ENCODE measurements at regions not wholly inside any gene's neighbourhood (a gene's known extent, or its start where the extent isn't known, plus 50 kb on each side); places are given as distances from the start of the nearest gene placed in this dataset.

- DNase-seq: no peak
Observed at GRCh38 chr4:156643826-156644225, 327.8 kb downstream of the PDGFC start.

- DNase-seq: no peak
Observed at GRCh38 chr4:156642161-156642560, 329.4 kb downstream of the PDGFC start.

- no peak for DNase-seq
Observed at GRCh38 chr4:156638925-156639605, 332.5 kb downstream of the PDGFC start.

GRCh38 chr4:156638334-156638733 lies 333.3 kb downstream of the PDGFC start:
- no peak for DNase-seq

GRCh38 chr4:156636381-156636780 lies 335.2 kb downstream of the PDGFC start:
- no peak for DNase-seq

- no peak for DNase-seq
Observed at GRCh38 chr4:156635051-156635450, 336.5 kb downstream of the PDGFC start.

- no peak for DNase-seq
Observed at GRCh38 chr4:156634612-156635011, 337.0 kb downstream of the PDGFC start.

GRCh38 chr4:156633847-156634246 lies 337.8 kb downstream of the PDGFC start:
- DNase-seq: peak; percentile 12

- no peak for DNase-seq
Observed at GRCh38 chr4:156628858-156629257, 342.7 kb downstream of the PDGFC start.

- DNase-seq: no peak
Observed at GRCh38 chr4:156623376-156623775, 348.2 kb downstream of the PDGFC start.

- no peak for DNase-seq
Observed at GRCh38 chr4:156620786-156621185, 350.8 kb downstream of the PDGFC start.

GRCh38 chr4:156619154-156619934 lies 352.3 kb downstream of the PDGFC start:
- no peak for DNase-seq

GRCh38 chr4:156615066-156615531 lies 356.5 kb downstream of the PDGFC start:
- no peak for DNase-seq

- DNase-seq: no peak
Observed at GRCh38 chr4:156614536-156614935, 357.1 kb downstream of the PDGFC start.

- DNase-seq: no peak
Observed at GRCh38 chr4:156609421-156609820, 362.2 kb downstream of the PDGFC start.

- DNase-seq: no peak
Observed at GRCh38 chr4:156608651-156609050, 362.9 kb downstream of the PDGFC start.

GRCh38 chr4:156607478-156607857 lies 364.1 kb downstream of the PDGFC start:
- no peak for DNase-seq

- DNase-seq: no peak
Observed at GRCh38 chr4:156606554-156607477, 364.8 kb downstream of the PDGFC start.

- DNase-seq: no peak
Observed at GRCh38 chr4:156598138-156598681, 373.4 kb downstream of the PDGFC start.

GRCh38 chr4:156596706-156597329 lies 374.8 kb downstream of the PDGFC start:
- no peak for DNase-seq

- no peak for DNase-seq
Observed at GRCh38 chr4:156596026-156596425, 375.6 kb downstream of the PDGFC start.

- DNase-seq: no peak
Observed at GRCh38 chr4:156595041-156595440, 376.6 kb downstream of the PDGFC start.

- DNase-seq: no peak
Observed at GRCh38 chr4:156594624-156595023, 377.0 kb downstream of the PDGFC start.

Measured in SHP77 treated with DMSO at 0.1 percent for 48 hours (cell line).